ENCODE measurements at regions not wholly inside any gene's neighbourhood (a gene's known extent, or its start where the extent isn't known, plus 50 kb on each side); places are given as distances from the start of the nearest gene placed in this dataset.

DNA sequence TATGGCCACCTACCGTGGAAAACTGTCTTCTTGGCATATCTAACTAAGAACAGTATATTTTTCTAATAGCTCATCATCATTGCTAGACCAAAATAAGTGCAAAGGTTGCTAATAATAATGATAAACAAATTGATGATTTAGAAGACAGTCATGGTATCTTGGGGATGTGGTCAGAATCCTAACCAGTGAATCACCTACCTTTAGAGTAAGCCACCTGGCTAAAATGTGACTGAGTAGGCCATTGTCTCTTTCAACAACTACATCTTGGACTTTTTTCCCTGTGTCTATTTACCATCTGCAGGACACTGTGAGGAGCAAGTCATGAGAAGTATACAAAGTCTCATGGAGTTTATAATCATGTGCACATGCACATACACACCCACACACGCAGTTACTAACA is 273.5 kb upstream of the SEMA6D start:
- ChIA-PET POLR2A (no interaction called here), CTCF (no interaction called here)
- Histone ChIP-seq H3K27ac (no peak overlapping the region), H3K4me3 (no peak overlapping the region), H3K4me2 (no peak overlapping the region), H3K9me3 (no peaks in the 10 kb centered on the region), H3K4me1 (no peaks in the 10 kb centered on the region)
- no peak for TF ChIP-seq RCOR1 (IDR thresholded peaks at IDR 0.05; ENCODE audit: low read depth, low read length)
- no peak for TF ChIP-seq POLR2AphosphoS2 (conservative IDR thresholded peaks at IDR 0.05; ENCODE audit: low read length)
- TF ChIP-seq CEBPB (IDR thresholded peaks at IDR 0.05), result no peak
- no peak for TF ChIP-seq SREBF2 (IDR thresholded peaks at IDR 0.05)
- FAIRE-seq, result no peak
- no peak for DNase-seq (ENCODE audit: low read depth in 1 of 2, low spot score in 1 of 2)
- no peak for ATAC-seq
- WGBS (ENCODE audit: missing lambda C conversion rate), result 4% methylated on average over 1 of the region's 2 CpGs

DNA sequence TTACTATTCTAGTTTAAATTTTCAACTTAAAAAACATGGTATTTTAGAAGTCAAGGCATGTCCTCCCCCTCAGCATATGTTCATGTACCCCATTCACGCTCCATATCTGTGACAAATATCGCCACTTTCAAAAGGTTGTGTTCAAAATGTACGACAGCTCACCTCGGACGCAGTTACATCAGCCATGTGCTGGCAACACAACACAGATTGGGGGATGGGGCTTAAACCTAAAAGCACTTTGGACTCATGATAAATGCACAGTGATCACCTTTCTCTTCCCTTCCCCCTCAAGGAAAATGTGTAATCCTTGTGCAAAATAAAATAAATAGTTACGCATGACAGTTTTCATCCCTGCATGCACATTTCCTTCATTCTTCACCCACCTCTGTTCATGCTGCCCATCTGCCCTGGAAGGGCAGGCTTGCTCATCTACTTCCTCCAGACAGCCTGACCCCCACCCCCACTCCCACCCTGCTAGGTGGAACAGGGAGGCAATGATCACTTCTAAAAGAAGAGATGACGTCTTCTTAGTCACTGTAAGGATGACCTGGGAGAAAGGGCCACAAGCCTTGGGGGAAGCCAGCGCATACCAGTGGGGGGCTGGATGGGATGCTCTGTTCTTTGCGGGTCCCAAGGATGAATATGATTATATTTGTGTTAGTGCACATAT is 271.4 kb upstream of the SEMA6D start:
- DNase-seq (ENCODE audit: low read depth in 1 of 2, low spot score in 1 of 2), result no peak
- H3K4me3 ChIP-seq, result no peak overlapping the region
- 32% methylated on average over 9 of the region's 9 CpGs for WGBS (ENCODE audit: missing lambda C conversion rate)
- ATAC-seq, result no peak
- ChIA-PET CTCF (no interaction called here), POLR2A (no interaction called here)
- FAIRE-seq, result no peak
- no peaks in the 10 kb centered on the region for H3K4me1 ChIP-seq
- TF ChIP-seq, protein P1, sequence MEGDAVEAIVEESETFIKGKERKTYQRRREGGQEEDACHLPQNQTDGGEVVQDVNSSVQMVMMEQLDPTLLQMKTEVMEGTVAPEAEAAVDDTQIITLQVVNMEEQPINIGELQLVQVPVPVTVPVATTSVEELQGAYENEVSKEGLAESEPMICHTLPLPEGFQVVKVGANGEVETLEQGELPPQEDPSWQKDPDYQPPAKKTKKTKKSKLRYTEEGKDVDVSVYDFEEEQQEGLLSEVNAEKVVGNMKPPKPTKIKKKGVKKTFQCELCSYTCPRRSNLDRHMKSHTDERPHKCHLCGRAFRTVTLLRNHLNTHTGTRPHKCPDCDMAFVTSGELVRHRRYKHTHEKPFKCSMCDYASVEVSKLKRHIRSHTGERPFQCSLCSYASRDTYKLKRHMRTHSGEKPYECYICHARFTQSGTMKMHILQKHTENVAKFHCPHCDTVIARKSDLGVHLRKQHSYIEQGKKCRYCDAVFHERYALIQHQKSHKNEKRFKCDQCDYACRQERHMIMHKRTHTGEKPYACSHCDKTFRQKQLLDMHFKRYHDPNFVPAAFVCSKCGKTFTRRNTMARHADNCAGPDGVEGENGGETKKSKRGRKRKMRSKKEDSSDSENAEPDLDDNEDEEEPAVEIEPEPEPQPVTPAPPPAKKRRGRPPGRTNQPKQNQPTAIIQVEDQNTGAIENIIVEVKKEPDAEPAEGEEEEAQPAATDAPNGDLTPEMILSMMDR (IDR thresholded peaks at IDR 0.05), result no peak
- TF ChIP-seq PHF8 (IDR thresholded peaks at IDR 0.05; ENCODE audit: borderline replicate concordance, low read depth), result no peak
- no peak for TF ChIP-seq HOXB13 (CRISPR knock-in tag; IDR thresholded peaks at IDR 0.05; ENCODE audit: low read depth)
- no peaks in the 10 kb centered on the region for H3K9me3 ChIP-seq
- H3K4me2 ChIP-seq, result no peak overlapping the region
- H3K27ac ChIP-seq, result no peak overlapping the region

DNA sequence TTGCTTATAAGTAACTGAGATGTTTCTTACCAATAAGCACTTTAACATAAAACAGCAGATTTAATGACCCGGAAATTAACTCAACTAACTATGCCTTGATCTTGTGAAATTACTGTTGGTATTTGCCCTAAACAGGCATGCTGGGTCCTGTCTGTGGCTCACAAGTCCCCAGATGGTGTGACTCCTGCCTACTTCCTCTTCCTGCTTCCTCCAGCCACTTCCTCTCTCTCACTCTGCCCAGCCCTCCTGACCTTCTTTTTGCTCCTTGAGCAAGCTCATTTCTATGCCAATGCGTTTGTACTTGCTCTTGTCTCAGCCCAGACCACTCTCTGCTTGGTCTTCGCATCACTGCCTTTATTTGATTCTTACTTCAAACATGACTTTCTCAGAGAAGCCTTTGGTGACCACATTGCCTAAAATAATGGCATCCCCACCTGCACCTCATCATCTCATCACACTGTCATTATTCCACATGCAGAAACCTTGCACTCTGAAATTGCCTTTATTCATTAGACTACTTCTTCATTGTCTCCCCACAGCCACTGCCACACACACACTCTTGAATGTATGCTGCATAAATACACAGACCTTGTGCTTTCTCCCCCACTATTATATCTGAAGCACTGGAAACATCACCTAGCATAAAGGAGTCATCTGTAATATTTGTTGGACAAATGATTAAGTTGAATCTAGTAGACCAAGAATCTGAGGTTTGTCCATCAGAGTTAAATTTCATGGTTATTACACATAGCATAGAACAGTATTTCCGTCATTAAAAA is 256.3 kb upstream of the SEMA6D start:
- no peak for ATAC-seq

GRCh38 chr15:47461652-47462141 is 255.6 kb upstream of the SEMA6D start:
- Histone ChIP-seq H3K4me3 (no peak overlapping the region), H3K4me2 (no peak overlapping the region), H3K27ac (no peak overlapping the region), H3K9me3 (no peaks in the 10 kb centered on the region), H3K4me1 (no peaks in the 10 kb centered on the region)
- ChIA-PET CTCF (no interaction called here), POLR2A (no interaction called here)
- ATAC-seq, result no peak
- WGBS (ENCODE audit: missing lambda C conversion rate), result 0% methylated on average over 3 of the region's 3 CpGs
- DNase-seq (ENCODE audit: low read depth in 1 of 2, low spot score in 1 of 2), result no peak
- FAIRE-seq, result no peak
- no peak for TF ChIP-seq ZC3H11A (IDR thresholded peaks at IDR 0.05)
- no peak for TF ChIP-seq EHMT2 (IDR thresholded peaks at IDR 0.05; ENCODE audit: low read depth)
- TF ChIP-seq, protein P2, sequence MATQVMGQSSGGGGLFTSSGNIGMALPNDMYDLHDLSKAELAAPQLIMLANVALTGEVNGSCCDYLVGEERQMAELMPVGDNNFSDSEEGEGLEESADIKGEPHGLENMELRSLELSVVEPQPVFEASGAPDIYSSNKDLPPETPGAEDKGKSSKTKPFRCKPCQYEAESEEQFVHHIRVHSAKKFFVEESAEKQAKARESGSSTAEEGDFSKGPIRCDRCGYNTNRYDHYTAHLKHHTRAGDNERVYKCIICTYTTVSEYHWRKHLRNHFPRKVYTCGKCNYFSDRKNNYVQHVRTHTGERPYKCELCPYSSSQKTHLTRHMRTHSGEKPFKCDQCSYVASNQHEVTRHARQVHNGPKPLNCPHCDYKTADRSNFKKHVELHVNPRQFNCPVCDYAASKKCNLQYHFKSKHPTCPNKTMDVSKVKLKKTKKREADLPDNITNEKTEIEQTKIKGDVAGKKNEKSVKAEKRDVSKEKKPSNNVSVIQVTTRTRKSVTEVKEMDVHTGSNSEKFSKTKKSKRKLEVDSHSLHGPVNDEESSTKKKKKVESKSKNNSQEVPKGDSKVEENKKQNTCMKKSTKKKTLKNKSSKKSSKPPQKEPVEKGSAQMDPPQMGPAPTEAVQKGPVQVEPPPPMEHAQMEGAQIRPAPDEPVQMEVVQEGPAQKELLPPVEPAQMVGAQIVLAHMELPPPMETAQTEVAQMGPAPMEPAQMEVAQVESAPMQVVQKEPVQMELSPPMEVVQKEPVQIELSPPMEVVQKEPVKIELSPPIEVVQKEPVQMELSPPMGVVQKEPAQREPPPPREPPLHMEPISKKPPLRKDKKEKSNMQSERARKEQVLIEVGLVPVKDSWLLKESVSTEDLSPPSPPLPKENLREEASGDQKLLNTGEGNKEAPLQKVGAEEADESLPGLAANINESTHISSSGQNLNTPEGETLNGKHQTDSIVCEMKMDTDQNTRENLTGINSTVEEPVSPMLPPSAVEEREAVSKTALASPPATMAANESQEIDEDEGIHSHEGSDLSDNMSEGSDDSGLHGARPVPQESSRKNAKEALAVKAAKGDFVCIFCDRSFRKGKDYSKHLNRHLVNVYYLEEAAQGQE (IDR thresholded peaks at IDR 0.05), result no peak

More for the DNA sequence above, 256.3 kb upstream of the SEMA6D start:
- H3K4me1 ChIP-seq, result no peaks in the 10 kb centered on the region
- H3K9me3 ChIP-seq, result no peaks in the 10 kb centered on the region
- no peak overlapping the region for H3K4me2 ChIP-seq
- POLR2A ChIA-PET, result no interaction called here
- TF ChIP-seq TFCP2L1 (CRISPR knock-in tag; IDR thresholded peaks at IDR 0.05) (no peak), ZNF302 (CRISPR knock-in tag; IDR thresholded peaks at IDR 0.05) (no peak), HOXA7 (CRISPR knock-in tag; IDR thresholded peaks at IDR 0.05) (no peak), FOXS1 (CRISPR knock-in tag; IDR thresholded peaks at IDR 0.05) (no peak), RFX5 (IDR thresholded peaks at IDR 0.05) (no peak), ATOH8 (CRISPR knock-in tag; IDR thresholded peaks at IDR 0.05; ENCODE audit: low read depth) (no peak)
- CTCF ChIA-PET, result no interaction called here
- FAIRE-seq, result no peak
- WGBS (ENCODE audit: missing lambda C conversion rate), result 4% methylated on average over 4 of the region's 4 CpGs
- no peak for DNase-seq (ENCODE audit: low read depth in 1 of 2, low spot score in 1 of 2)
- no peak overlapping the region for H3K27ac ChIP-seq
- no peak overlapping the region for H3K4me3 ChIP-seq

Data from A549 (cell line).